ENCODE measurements at regions not wholly inside any gene's neighbourhood (a gene's known extent, or its start where the extent isn't known, plus 50 kb on each side); places are given as distances from the start of the nearest gene placed in this dataset.

- TF ChIP-seq ZBTB7A (IDR thresholded peaks at IDR 0.05; ENCODE audit: low read depth), result no peak
Observed at GRCh38 chr13:105787632-105788031, 747.8 kb downstream of the EFNB2 start.

- TF ChIP-seq USF1 (IDR thresholded peaks at IDR 0.05), result no peak
- TF ChIP-seq TAF1 (IDR thresholded peaks at IDR 0.05; ENCODE audit: low read depth), result no peak
- TF ChIP-seq FOXM1 (IDR thresholded peaks at IDR 0.05; ENCODE audit: borderline replicate concordance, low read depth), result no peak
- TF ChIP-seq EP300 (IDR thresholded peaks at IDR 0.05; ENCODE audit: borderline replicate concordance), result no peak
- TF ChIP-seq CEBPB (IDR thresholded peaks at IDR 0.05), result no peak
- no peak for TF ChIP-seq CREB1 (IDR thresholded peaks at IDR 0.05; ENCODE audit: low read depth)
- no peak for TF ChIP-seq MAX (IDR thresholded peaks at IDR 0.05)
- TF ChIP-seq REST (IDR thresholded peaks at IDR 0.05; ENCODE audit: low read depth), result no peak
- TF ChIP-seq YY1 (IDR thresholded peaks at IDR 0.05; ENCODE audit: low read depth), result no peak
Observed at GRCh38 chr13:105785436-105785835, 750.0 kb downstream of the EFNB2 start.

GRCh38 chr13:105783261-105783660 lies 752.2 kb downstream of the EFNB2 start:
- TF ChIP-seq EGR1 (IDR thresholded peaks at IDR 0.05) (no peak), USF1 (IDR thresholded peaks at IDR 0.05) (no peak), EP300 (IDR thresholded peaks at IDR 0.05; ENCODE audit: borderline replicate concordance) (no peak), CREB1 (IDR thresholded peaks at IDR 0.05; ENCODE audit: low read depth) (no peak), TAF1 (IDR thresholded peaks at IDR 0.05; ENCODE audit: low read depth) (no peak), TEAD4 (IDR thresholded peaks at IDR 0.05) (no peak), NFIC (IDR thresholded peaks at IDR 0.05) (no peak), MAX (IDR thresholded peaks at IDR 0.05) (no peak), TCF12 (IDR thresholded peaks at IDR 0.05; ENCODE audit: low read depth) (no peak), YY1 (IDR thresholded peaks at IDR 0.05; ENCODE audit: low read depth) (no peak), FOXM1 (IDR thresholded peaks at IDR 0.05; ENCODE audit: borderline replicate concordance, low read depth) (no peak), REST (IDR thresholded peaks at IDR 0.05; ENCODE audit: low read depth) (no peak)

- TF ChIP-seq YY1 (IDR thresholded peaks at IDR 0.05; ENCODE audit: low read depth), result no peak
- no peak for TF ChIP-seq CREB1 (IDR thresholded peaks at IDR 0.05; ENCODE audit: low read depth)
Observed at GRCh38 chr13:105778196-105778595, 757.3 kb downstream of the EFNB2 start.

GRCh38 chr13:105774739-105775460 lies 760.6 kb downstream of the EFNB2 start:
- TF ChIP-seq TCF12 (IDR thresholded peaks at IDR 0.05; ENCODE audit: low read depth) (no peak), TEAD4 (IDR thresholded peaks at IDR 0.05) (no peak), TAF1 (IDR thresholded peaks at IDR 0.05; ENCODE audit: low read depth) (no peak), MAX (IDR thresholded peaks at IDR 0.05) (no peak), RAD21 (IDR thresholded peaks at IDR 0.05; ENCODE audit: low read depth) (no peak), NFIC (IDR thresholded peaks at IDR 0.05) (no peak), REST (IDR thresholded peaks at IDR 0.05; ENCODE audit: low read depth) (no peak), YY1 (IDR thresholded peaks at IDR 0.05; ENCODE audit: low read depth) (no peak), FOXM1 (IDR thresholded peaks at IDR 0.05; ENCODE audit: borderline replicate concordance, low read depth) (no peak), EGR1 (IDR thresholded peaks at IDR 0.05) (no peak), CREB1 (IDR thresholded peaks at IDR 0.05; ENCODE audit: low read depth) (no peak), EP300 (IDR thresholded peaks at IDR 0.05; ENCODE audit: borderline replicate concordance) (no peak), ZBTB7A (IDR thresholded peaks at IDR 0.05; ENCODE audit: low read depth) (no peak), USF1 (IDR thresholded peaks at IDR 0.05) (no peak), CEBPB (IDR thresholded peaks at IDR 0.05) (no peak)
